GM19452 (cell line): ENCODE measurements at regions not wholly inside any gene's neighbourhood (a gene's known extent, or its start where the extent isn't known, plus 50 kb on each side); places are given as distances from the start of the nearest gene placed in this dataset.

ENCODE experiments used
- ATAC-seq: cut with Tn5 transposase; IDR thresholded peaks from one replicate; pipeline ENCODE4 v1.9.1; 2021; ENCODE audit not compliant: unreplicated experiment

DNA sequence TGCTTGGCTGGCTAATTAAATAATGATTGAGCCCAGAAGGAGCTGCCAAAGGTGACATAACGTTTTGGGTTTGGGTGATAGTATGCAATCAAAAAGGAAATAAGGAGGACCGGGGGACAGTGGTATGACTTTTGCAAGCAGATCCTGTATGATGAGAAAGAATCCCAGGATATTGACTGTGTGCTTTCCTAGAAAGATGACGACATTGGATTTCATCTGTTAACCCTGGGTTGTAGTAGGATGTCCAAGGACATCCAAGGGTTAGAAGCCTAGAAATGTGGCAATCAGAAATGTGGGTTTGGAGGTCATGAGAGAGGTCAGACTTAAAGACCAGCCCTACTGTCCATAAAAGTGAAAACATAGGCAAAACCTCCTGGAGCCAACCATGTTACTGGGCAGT is 50.3 kb upstream of the HMHB1 start:
- no peak for ATAC-seq

DNA sequence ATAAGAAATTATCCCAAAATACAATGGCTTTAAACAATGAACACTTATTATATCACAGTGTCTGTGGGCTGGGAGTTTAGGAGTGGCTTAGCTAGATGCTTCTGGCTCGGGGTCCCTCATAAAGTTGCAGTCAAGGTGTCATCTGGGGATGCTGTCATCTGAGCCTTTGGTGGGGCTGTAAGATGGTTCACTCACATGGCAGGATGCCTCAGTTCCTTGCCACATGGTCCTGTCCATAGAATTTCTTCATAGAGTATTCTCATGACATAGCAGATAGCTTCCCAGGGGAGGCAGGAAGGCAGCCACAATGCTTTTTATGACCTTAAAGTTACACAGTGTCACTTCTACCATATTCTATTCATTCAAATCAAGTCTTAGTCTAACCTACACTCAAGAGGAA is 51.2 kb upstream of the HMHB1 start:
- no peak for ATAC-seq

DNA sequence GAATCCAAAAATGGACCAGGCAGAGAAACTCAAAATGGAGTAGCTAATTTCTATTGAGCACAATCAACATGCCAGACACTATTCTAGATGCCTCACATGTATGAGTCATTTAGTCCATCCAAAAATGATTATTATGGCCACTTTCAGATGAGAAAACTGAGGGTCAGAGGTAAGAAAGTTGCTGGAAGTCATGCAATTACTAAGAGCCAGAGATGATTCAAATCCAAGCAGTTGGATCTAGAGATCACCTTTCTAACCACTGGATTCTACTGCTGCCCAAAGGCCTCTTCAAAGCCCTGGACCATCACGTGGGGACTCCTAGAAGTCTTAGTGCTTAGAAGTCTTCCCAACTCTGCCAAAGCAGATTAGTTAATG is 51.8 kb upstream of the HMHB1 start:
- peak; percentile 61 for ATAC-seq

DNA sequence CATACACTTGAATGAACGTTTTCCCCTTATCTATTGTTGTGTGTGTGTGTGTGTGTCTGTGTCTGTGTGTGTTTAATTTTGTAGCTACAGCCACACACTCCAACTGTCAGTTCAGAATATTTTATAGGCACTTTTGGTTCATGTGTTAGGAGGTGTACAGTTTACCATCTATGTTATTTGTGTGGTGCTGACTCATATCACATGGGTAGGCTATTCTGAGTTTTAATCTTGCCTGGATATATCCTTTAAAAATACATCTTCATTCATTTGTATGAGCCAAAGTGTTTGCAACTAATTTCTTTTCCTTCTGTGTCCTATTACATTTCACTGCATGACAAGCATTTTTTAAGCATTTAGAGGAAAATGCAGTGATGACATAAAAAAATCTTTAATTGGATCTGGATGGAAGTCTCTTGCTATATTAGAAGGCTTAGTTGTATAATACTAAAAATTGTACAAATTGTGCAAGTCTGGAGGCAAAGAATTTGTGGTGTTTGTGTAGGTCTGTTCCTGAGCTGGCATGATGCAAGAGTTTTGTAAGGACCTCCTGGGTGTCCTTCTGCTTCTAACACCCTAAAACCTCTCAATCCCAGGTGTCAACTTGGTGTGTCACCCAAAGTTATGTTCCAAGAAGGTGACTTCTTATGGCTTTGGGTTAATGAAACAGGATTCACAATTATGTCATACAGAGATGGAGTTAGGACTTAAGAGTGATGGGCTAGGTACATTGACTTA is 52.4 kb upstream of the HMHB1 start:
- peak; percentile 6 for ATAC-seq

DNA sequence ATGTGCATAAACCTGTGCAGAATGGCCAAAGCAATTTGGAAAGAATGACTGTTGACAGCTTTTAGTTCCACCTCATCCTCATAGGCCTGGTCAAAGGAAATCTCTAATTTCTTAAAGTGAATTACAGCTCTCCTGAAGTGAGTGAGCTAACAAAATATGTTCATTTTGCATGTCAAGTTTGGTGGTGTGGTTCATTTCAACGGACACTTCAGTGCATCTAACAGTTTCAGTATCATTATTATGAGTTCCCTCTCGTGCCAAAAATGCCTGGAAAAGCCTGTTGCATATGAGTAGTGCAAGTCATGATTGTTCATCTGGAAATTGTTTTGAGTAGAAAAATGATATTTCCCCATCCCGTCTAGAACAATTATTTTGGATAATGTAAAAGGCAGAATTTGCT is 53.2 kb upstream of the HMHB1 start:
- no peak for ATAC-seq

DNA sequence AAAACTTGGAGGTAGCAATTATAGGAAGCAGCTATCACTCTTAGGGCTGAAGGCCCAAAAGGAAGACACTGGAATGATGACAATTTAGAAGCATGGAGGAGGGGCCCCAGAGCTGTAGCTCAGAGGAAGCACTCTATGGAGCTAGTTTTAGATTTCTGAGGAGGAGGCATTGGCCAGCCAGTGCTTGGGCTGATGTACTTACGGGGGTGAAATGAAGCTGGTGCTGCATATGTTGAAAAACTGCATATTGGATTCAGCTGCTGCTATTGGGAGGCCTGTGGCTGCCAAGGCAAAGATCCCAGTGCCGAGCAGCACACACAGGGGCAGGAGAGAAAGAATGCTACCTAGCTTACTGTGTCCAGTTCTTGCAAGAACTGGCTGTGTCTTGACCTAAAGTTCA is 53.9 kb upstream of the HMHB1 start:
- ATAC-seq = no peak

DNA sequence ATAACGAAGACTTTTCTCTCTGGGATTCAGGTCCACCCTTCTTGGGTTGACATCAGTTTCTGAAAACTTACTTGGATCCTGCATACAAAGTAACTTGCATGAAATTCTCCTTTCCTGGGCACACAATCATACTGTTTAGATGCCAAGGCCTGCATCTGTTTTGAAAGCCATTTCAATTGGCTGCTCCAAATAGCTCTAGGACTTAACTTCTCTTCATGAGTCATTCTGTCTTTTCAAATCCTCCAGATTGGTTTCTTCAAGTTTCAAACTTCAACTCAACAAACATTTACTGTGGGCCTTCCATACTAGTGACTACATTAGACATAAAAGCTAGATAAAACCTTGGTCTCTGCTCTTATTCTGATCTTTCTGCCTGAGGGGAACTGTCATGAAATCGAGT is 54.8 kb upstream of the HMHB1 start:
- ATAC-seq = no peak

DNA sequence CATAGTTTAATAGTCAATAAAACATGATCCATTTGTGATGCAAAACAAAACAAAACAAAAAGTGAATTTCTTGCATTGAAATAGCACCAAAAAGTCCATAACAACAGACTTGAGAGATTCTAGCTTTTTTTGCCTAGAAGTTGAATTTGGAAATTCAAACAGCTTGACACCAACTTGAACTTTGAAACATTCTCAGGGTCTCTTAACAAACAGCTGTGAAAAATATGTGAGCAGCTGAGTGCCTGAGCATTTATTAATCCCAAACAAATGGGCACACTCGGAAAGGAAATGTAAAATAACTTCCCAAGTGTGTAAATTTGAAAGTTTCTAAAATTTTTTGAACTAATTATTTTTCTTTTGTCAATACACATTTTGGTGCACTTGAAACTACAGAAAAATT is 56.0 kb upstream of the HMHB1 start:
- ATAC-seq = no peak

DNA sequence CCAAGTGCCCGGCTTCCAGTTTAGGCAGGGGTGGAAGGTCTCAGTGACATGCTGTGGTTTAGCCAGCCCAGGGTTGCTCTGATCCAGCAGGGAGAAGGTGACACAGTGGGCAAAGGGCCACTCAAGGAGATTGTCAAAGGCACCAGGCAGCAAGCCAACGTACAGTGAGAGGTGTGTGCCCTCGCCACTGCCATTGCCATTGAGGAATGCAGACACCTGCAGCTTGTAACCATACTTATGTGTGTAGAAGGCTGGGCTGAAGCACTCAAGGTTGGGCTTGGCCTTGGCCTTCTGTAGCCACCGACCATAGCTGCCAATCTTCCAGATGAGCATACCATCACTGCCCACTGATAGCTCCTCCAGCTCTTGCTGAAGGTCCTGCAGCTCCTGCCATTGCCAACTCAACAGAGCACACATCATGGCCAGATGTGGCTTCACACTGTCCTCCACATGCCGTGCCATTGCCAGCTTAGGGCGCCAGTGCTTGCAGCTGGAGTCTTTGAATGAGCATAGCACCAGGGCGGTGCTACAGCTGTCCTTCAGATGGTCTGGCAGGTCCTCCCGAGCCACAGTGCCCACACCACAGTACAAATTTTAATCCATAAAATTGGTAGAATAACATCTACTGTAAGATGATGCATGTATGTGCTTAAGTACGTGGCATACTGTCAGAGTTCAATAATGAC is 59.7 kb upstream of the HMHB1 start:
- no peak for ATAC-seq

DNA sequence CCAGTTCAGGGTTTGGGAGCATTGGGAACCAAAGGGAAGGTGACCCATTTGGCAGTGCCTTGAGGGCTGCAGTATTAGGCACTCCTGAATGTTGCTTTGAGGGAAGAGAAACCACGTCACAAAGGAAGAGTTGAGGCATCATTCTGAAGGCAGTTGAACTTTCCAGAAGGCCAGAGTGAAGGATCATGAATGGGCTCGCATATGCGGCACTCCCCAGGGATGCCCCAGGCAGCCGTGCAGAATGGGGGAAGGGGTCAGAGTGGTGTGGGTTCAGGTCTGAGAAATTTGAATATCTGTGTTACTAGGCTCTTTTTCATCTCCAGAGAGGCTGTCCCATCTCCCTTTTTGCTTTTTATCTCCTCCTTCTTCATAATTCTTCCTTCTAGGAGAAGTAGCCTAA is 60.6 kb upstream of the HMHB1 start:
- no peak for ATAC-seq

DNA sequence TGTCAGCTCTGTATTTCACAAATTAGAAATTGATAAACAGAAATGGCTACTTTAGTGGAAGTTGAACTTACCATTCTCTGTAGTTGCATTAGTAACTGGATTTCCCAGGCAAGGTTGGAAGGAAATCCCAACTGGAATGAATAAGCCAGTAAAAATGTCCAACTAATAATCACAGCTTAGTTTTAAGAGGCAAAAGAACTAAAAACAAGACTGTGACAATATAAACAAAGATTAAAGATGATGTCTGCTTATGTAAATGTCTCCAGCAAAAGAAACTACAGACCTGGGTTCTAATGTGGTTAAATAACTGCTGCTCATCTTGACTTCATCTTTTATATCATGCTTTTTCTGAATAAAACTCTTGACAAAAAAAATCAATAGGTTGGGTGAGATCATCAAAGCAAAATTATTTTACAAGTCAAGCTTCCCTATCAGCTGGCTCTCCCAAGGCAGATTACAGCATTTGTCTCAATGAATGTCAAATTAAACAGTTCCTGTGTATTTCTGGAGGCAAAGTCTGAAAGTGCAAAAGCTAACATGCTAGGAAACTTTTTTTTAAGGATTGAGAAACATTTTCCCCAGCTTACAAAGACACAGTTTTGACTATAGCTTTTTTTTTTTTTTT is 62.3 kb upstream of the HMHB1 start:
- no peak for ATAC-seq

DNA sequence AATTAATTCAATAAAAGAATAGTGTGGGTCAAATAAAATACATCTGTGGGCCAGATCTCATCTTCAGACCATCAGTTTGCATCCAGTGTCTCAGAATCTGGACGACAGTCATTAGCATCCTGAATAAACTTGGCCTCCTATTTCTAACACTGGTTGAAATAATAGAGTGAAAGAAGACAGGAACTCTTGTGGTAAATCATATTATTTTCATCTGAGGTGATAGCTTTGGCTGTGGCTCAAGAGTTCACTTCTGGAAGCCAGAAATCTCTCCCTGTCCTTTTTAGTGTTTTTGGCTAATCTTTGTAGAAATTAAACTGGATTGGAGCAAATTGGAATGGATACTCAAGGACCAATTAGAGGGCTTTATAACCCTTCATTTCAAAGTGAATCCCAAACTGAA is 63.4 kb upstream of the HMHB1 start:
- no peak for ATAC-seq

DNA sequence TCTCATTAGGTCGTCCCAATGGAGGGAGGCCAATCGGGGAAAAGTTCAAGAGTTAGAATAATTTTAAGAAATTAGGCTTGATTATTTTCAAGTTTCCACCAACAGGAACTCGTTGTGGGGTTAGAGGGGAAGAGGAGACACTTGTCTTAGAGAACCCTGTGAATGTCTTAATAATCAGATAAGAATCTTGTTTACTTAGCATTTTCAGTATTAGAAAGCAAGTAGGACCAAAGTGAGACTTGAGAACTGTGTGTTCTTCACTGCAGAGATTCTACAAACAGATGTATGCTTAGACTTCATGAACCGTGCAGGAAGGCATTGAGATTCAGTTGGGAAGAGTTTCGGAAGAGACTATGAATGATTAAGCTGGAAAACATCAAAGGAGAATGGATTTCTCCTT is 69.0 kb upstream of the HMHB1 start:
- ATAC-seq = no peak

DNA sequence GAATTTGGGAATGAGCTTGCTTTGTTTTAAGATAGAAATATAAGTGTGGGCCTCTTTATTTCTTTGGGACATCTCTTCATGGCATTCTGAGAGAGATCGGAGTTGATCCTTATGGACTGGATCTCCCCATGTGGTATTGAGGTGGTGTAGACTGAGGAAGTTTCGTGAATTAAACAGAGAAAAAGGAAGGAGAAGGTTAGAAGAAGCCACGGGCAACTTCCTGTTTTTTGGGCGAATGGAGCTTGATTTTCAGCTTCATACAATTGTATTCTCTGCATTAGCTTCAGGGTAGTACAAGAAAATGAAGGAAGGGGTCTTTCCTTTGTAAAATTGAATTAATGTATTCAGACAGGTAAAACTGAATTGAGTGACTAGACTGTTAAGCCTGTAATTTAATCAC is 70.5 kb upstream of the HMHB1 start:
- no peak for ATAC-seq

DNA sequence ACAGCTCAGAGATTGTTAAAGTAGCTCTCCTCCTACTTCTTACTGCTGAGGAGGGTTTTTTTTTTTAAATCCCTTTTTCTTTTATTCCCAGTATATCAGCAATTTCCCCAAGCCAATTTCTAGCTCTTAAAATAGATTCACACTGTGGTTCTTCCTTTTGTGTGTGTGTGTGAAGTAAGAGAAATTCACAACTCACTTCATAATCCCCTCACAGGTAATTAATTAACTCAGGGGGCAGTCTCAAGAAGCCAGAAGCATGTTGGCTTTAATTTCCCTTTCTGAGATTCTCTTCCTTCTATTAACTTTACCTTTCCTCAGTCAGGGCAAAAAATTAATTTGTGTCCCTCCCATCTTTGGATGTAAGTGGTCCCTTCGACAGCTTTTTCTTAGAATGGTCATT is 71.0 kb upstream of the HMHB1 start:
- no peak for ATAC-seq

DNA sequence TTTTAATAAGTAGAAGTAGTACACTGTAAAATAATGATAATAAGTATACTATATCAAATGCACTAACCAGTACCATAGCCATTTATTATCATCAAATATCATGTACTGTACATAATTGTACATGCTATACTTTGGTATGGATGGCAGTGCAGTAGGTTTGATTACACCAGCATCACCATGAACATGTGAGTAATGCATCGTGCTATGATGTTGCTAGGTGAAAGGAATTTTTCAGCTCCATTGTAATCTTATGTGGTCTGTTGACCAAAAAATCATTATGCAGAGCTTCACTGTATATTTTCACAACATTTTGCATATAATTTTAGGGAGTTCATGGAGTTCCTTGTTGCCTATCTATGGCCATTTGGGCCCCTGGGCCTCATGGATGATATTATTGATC is 72.2 kb upstream of the HMHB1 start:
- ATAC-seq = no peak

DNA sequence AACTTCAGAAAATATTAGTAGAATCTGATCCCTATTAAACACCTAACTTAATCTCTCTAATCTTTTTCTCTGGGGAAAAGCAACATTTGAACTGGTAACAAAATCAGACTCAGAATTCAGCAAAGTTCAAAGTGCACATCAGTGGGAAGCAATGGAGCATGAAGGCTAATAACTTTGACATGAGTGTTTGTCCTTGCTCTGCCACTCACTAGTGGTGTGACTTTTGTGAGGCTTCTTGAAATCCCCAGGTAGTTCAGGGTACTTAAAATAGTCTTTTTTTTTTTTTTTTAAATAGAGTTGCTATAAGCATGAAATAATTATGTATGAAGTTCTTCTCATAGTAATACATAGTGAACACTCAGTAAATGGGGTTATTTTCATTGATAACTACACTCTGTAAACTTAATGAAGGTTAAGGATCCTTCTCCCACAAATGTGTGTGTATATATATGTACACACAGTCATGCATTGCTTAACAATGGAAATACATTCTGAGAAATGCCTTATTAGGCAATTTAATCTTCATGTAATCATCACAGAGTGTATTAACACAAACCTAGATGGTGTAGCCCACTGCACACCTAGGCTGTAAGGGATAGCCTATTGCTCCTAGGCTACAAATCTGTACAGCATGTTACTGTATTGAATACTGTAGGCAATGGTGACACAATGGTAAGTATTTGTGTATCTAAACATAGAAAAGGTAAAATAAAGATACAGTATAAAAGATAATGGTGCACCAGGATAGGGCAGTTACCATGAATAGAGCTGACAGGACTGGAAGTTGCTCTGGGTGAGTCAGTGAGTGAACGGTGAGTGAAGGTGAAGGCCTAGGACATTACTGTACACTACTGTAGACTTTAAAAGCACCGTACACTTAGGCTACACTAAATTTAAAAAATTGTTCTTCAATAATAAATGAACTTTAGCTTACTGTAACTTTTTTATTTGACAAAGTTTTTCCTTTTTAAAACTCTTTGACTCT is 73.3 kb upstream of the HMHB1 start:
- no peak for ATAC-seq

DNA sequence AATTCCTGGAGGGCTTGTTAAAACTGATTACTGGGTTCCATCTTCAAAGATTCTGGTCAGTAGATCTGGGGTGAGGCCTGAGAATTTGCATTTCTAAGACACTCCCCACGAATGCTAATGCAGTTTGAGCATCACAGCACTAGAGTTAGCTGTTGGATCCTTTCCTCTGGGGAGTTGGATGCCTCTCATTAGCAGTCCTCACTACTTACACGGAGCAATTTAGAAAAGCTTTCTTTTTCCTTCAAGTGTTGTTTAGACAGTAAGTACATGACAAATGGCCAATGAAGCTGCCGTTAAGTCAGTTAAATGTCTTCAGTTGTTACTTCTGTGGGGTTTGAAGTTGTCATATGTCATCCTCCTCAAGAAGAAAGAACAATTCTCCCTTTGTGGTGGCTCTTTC is 74.9 kb upstream of the HMHB1 start:
- ATAC-seq = no peak

DNA sequence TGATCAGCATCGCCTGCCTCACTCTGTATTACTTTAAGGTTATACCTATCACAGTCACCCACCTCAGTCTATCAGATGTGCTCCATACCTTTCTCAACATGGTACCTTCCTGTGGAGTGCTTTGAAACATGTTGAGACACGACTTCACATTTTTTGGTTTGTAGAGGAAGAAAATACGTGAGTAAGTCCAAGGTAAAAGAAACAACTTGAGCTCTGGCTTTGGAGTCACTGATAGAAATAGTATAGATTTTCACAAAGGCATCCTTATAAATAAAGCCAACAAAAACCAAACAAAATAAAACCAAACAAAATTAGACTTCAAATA is 77.5 kb upstream of the HMHB1 start:
- no peak for ATAC-seq

DNA sequence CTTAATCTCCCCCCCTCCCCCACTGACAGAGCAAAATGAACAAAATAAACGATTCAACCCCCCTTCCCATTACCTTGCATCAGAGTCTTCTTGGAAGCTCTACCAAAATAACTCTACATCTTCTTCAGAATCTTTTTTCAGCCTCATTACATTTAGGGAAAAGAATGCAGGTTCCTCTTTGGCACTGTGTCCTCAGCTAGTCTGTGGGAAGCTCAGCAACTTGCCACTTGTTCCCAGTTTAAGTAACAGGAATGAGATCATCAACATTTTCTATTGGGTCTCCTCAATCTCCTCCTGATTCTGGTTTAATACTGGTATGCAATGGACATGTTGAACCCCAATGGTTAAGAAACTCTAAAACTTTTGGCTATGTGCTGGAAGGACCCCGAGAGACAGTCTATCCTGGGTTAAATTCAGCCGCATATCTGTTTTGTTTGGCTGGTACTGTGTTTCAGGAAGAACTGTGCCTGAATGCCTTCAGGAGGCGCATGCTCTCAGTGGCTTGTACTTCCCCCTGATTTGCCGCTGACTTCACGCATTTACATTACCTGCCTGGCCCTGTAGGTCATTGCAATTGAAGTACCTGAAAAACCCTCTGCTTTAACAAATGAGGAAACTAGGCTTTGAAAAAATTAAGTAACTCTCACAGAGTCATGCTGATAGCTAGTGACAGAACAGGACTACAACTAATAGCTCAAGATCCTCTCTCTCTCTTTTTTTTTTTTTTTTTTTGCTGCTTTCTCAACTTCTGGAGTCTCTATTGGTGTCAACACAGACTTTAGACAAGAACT is 78.1 kb upstream of the HMHB1 start:
- ATAC-seq = no peak

DNA sequence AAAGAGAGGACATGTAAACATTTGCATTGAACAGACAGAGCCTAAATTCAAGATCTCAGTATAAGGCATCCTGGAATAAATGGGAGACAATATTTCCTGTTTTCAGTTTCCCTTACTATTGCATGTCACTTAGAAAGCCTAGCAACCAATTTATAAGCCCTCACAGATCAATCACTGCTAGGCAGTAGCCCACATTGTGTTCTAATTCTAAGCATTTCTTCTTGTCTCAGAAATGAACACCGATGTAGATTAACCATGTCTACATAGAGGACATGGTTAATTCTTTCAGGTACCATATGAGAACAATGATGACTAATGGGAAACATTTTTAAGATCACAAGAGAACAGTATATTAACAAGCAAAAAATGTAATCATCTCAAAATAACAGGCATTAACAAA is 79.6 kb upstream of the HMHB1 start:
- ATAC-seq = no peak
